ENCODE measurements at regions not wholly inside any gene's neighbourhood (a gene's known extent, or its start where the extent isn't known, plus 50 kb on each side); places are given as distances from the start of the nearest gene placed in this dataset.

DNA sequence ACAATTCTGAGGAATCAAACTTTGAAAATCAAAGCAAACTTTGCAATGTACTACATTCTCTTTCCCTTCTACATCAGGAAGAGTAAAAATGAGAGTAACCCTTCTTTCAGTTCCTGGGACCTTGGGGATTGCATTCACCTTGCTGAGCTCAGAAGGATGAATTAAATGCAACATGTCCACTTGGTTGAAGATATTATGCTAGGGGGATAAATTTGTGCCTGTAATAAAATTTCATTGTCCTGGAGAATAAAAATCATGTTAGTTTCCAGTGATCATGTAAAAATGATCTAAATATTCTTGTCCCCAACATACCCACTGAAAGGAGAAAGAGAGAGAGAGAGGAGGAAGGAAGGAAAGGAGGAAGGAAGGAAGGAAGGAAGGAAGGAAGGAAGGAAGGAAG lies 587.1 kb upstream of the NEGR1 start:
- Histone ChIP-seq H3K4me3 (no peak overlapping the region), H3K79me2 (ENCODE audit: low read depth) (no peaks in the 10 kb centered on the region), H3K4me2 (no peak overlapping the region), H2AFZ (no peak overlapping the region), H3K36me3 (ENCODE audit: low read depth) (no peaks in the 10 kb centered on the region), H3K9me2 (ENCODE audit: insufficient read depth) (no peaks in the 10 kb centered on the region), H3K4me1 (replicated peaks; ENCODE audit: insufficient read depth) (no peaks in the 10 kb centered on the region), H3F3A (ENCODE audit: insufficient read depth, low read depth) (no peaks in the 10 kb centered on the region), H3K27ac (no peak overlapping the region), H3K9me3 (ENCODE audit: insufficient read depth, low read depth) (no peaks in the 10 kb centered on the region), H4K20me1 (ENCODE audit: insufficient read depth) (no peaks in the 10 kb centered on the region), H3K27me3 (ENCODE audit: insufficient read depth, low read depth) (no peaks in the 10 kb centered on the region)
- BruUV-seq (replicated peaks): no TSS peak
- intact Hi-C loops (cut with micrococcal nuclease; ENCODE audit: unreplicated experiment): no loop called here
- DNase-seq: no peak
- ChIA-PET POLR2A (ENCODE audit: unreplicated experiment) (no interaction called here), CTCF (no interaction called here)
- TF ChIP-seq, protein P1, sequence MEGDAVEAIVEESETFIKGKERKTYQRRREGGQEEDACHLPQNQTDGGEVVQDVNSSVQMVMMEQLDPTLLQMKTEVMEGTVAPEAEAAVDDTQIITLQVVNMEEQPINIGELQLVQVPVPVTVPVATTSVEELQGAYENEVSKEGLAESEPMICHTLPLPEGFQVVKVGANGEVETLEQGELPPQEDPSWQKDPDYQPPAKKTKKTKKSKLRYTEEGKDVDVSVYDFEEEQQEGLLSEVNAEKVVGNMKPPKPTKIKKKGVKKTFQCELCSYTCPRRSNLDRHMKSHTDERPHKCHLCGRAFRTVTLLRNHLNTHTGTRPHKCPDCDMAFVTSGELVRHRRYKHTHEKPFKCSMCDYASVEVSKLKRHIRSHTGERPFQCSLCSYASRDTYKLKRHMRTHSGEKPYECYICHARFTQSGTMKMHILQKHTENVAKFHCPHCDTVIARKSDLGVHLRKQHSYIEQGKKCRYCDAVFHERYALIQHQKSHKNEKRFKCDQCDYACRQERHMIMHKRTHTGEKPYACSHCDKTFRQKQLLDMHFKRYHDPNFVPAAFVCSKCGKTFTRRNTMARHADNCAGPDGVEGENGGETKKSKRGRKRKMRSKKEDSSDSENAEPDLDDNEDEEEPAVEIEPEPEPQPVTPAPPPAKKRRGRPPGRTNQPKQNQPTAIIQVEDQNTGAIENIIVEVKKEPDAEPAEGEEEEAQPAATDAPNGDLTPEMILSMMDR (conservative IDR thresholded peaks at IDR 0.05): no peak
- no peak for TF ChIP-seq EZH2 (IDR thresholded peaks at IDR 0.05; ENCODE audit: low read depth)

DNA sequence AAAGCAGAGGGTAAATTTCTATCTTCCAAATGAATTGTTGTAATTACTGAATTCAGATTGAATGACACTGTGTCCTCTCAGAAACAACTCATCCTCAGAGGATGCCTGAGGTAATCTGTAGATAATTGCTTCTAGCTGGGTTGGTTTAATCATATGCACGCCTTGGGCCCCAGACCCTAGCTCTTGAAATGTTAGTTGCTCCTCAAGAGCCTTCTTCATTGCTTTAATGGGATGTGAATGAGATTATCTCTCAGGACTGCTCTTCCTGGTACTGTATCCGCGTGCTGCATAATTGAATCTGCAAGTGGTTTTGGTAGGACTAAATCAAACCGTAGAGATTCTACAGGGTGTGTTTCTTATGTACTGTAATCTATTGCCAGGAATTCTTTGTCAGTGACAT lies 569.3 kb upstream of the NEGR1 start:
- ChIA-PET POLR2A (ENCODE audit: unreplicated experiment) (no interaction called here), CTCF (no interaction called here)
- Histone ChIP-seq H3K27me3 (ENCODE audit: insufficient read depth, low read depth) (no peaks in the 10 kb centered on the region), H3K9me3 (ENCODE audit: insufficient read depth, low read depth) (no peaks in the 10 kb centered on the region), H3K36me3 (ENCODE audit: low read depth) (no peaks in the 10 kb centered on the region), H3F3A (ENCODE audit: insufficient read depth, low read depth) (no peaks in the 10 kb centered on the region), H3K27ac (no peak overlapping the region), H3K4me2 (no peak overlapping the region), H4K20me1 (ENCODE audit: insufficient read depth) (no peaks in the 10 kb centered on the region), H3K4me1 (replicated peaks; ENCODE audit: insufficient read depth) (no peaks in the 10 kb centered on the region), H3K79me2 (ENCODE audit: low read depth) (no peaks in the 10 kb centered on the region), H2AFZ (no peak overlapping the region), H3K4me3 (no peak overlapping the region), H3K9me2 (ENCODE audit: insufficient read depth) (no peaks in the 10 kb centered on the region)
- intact Hi-C loops (cut with micrococcal nuclease; ENCODE audit: unreplicated experiment): no loop called here
- TF ChIP-seq, protein P1 (conservative IDR thresholded peaks at IDR 0.05): no peak
- BruUV-seq (replicated peaks): no TSS peak
- DNase-seq: no peak

DNA sequence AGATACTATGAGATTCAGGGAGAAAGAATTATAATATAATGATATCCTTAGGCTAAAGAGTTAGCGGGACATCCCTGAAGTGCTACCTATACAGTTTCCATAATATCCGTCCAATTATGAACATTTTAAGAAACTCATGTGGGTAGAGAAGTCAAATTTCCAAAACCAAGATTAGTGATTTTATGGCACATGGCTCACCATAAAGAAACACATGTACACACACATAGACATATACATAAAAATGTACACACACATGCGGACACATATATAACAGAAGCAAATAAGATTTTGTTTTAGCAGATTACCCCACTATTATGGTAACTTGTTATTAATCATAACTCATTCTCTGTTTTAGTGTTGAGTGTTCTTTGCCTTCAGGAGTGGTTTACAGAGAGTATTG lies 566.7 kb upstream of the NEGR1 start:
- POLR2A ChIA-PET (ENCODE audit: unreplicated experiment): no interaction called here
- Histone ChIP-seq H3K4me3 (no peak overlapping the region), H3K27me3 (ENCODE audit: insufficient read depth, low read depth) (no peaks in the 10 kb centered on the region), H3K36me3 (ENCODE audit: low read depth) (no peaks in the 10 kb centered on the region), H3K27ac (no peak overlapping the region), H3K4me2 (no peak overlapping the region), H2AFZ (no peak overlapping the region), H3K4me1 (replicated peaks; ENCODE audit: insufficient read depth) (no peaks in the 10 kb centered on the region), H3F3A (ENCODE audit: insufficient read depth, low read depth) (no peaks in the 10 kb centered on the region), H4K20me1 (ENCODE audit: insufficient read depth) (no peaks in the 10 kb centered on the region), H3K9me3 (ENCODE audit: insufficient read depth, low read depth) (no peaks in the 10 kb centered on the region), H3K79me2 (ENCODE audit: low read depth) (no peaks in the 10 kb centered on the region), H3K9me2 (ENCODE audit: insufficient read depth) (no peaks in the 10 kb centered on the region)
- BruUV-seq (replicated peaks): no TSS peak
- CTCF ChIA-PET: no interaction called here
- no peak for TF ChIP-seq EZH2 (IDR thresholded peaks at IDR 0.05; ENCODE audit: low read depth)
- TF ChIP-seq, protein P1 (conservative IDR thresholded peaks at IDR 0.05): no peak
- DNase-seq: no peak
- intact Hi-C loops (cut with micrococcal nuclease; ENCODE audit: unreplicated experiment): no loop called here

All from PC-9 (cell line).